C4-2B (cell line): ENCODE measurements at regions not wholly inside any gene's neighbourhood (a gene's known extent, or its start where the extent isn't known, plus 50 kb on each side); places are given as distances from the start of the nearest gene placed in this dataset.

Experiments used
- CTCF ChIP-seq: fragments of 450-650 bp; conservative IDR thresholded peaks from 2 replicates; pipeline ENCODE4 v1.5.1; 2017; ENCODE audit warnings: mild to moderate bottlenecking
- ZFX ChIP-seq: fragments of 450-650 bp; IDR thresholded peaks from 2 replicates; pipeline ENCODE4 v1.6.1; 2017

GRCh38 chrX:16061296-16061695 lies 62.1 kb upstream of the GRPR start:
- TF ChIP-seq CTCF: no peak
- TF ChIP-seq ZFX: no peak
